ENCODE measurements at regions not wholly inside any gene's neighbourhood (a gene's known extent, or its start where the extent isn't known, plus 50 kb on each side); places are given as distances from the start of the nearest gene placed in this dataset.

- no peak for DNase-seq (ENCODE audit: low read depth)
Measured at GRCh38 chr10:128469515-128469914, 343.3 kb upstream of the MKI67 start.

- DNase-seq (ENCODE audit: low read depth): no peak
Measured at GRCh38 chr10:128470321-128470965, 344.2 kb upstream of the MKI67 start.

GRCh38 chr10:128471151-128471550 lies 344.9 kb upstream of the MKI67 start:
- no peak for DNase-seq (ENCODE audit: low read depth)

- DNase-seq (ENCODE audit: low read depth): no peak
Measured at GRCh38 chr10:128472196-128472595, 346.0 kb upstream of the MKI67 start.

- no peak for DNase-seq (ENCODE audit: low read depth)
Measured at GRCh38 chr10:128473396-128473795, 347.2 kb upstream of the MKI67 start.

GRCh38 chr10:128473911-128474310 lies 347.7 kb upstream of the MKI67 start:
- DNase-seq (ENCODE audit: low read depth): no peak

GRCh38 chr10:128474571-128474970 lies 348.3 kb upstream of the MKI67 start:
- no peak for DNase-seq (ENCODE audit: low read depth)

GRCh38 chr10:128475686-128476367 lies 349.6 kb upstream of the MKI67 start:
- DNase-seq (ENCODE audit: low read depth): no peak

GRCh38 chr10:128476368-128476725 lies 350.1 kb upstream of the MKI67 start:
- DNase-seq (ENCODE audit: low read depth): no peak

GRCh38 chr10:128476845-128477244 lies 350.6 kb upstream of the MKI67 start:
- DNase-seq (ENCODE audit: low read depth): no peak

- DNase-seq (ENCODE audit: low read depth): no peak
Measured at GRCh38 chr10:128480601-128481000, 354.4 kb upstream of the MKI67 start.

- DNase-seq (ENCODE audit: low read depth): no peak
Measured at GRCh38 chr10:128481152-128481840, 355.1 kb upstream of the MKI67 start.

- no peak for DNase-seq (ENCODE audit: low read depth)
Measured at GRCh38 chr10:128482052-128482451, 355.8 kb upstream of the MKI67 start.

- no peak for DNase-seq (ENCODE audit: low read depth)
Measured at GRCh38 chr10:128483216-128483615, 357.0 kb upstream of the MKI67 start.

GRCh38 chr10:128484041-128484440 lies 357.8 kb upstream of the MKI67 start:
- DNase-seq (ENCODE audit: low read depth): no peak

GRCh38 chr10:128485701-128486235 lies 359.5 kb upstream of the MKI67 start:
- no peak for DNase-seq (ENCODE audit: low read depth)

GRCh38 chr10:128487517-128487916 lies 361.3 kb upstream of the MKI67 start:
- no peak for DNase-seq (ENCODE audit: low read depth)

- DNase-seq (ENCODE audit: low read depth): no peak
Measured at GRCh38 chr10:128489324-128490247, 363.4 kb upstream of the MKI67 start.

GRCh38 chr10:128491686-128492085 lies 365.5 kb upstream of the MKI67 start:
- no peak for DNase-seq (ENCODE audit: low read depth)

- DNase-seq (ENCODE audit: low read depth): no peak
Measured at GRCh38 chr10:128493811-128494210, 367.6 kb upstream of the MKI67 start.

GRCh38 chr10:128494665-128495064 lies 368.4 kb upstream of the MKI67 start:
- DNase-seq (ENCODE audit: low read depth): no peak
